ENCODE measurements at regions not wholly inside any gene's neighbourhood (a gene's known extent, or its start where the extent isn't known, plus 50 kb on each side); places are given as distances from the start of the nearest gene placed in this dataset.

GRCh38 chr22:17318817-17319216 lies 50.4 kb upstream of the CECR2 start:
- no peak for TF ChIP-seq POLR2A (IDR thresholded peaks at IDR 0.05)
- TF ChIP-seq, protein P1, sequence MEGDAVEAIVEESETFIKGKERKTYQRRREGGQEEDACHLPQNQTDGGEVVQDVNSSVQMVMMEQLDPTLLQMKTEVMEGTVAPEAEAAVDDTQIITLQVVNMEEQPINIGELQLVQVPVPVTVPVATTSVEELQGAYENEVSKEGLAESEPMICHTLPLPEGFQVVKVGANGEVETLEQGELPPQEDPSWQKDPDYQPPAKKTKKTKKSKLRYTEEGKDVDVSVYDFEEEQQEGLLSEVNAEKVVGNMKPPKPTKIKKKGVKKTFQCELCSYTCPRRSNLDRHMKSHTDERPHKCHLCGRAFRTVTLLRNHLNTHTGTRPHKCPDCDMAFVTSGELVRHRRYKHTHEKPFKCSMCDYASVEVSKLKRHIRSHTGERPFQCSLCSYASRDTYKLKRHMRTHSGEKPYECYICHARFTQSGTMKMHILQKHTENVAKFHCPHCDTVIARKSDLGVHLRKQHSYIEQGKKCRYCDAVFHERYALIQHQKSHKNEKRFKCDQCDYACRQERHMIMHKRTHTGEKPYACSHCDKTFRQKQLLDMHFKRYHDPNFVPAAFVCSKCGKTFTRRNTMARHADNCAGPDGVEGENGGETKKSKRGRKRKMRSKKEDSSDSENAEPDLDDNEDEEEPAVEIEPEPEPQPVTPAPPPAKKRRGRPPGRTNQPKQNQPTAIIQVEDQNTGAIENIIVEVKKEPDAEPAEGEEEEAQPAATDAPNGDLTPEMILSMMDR (IDR thresholded peaks at IDR 0.05) = no peak
- WGBS (ENCODE audit: insufficient coverage, low coverage, low lambda C conversion rate, missing lambda C conversion rate) = 92% methylated on average over 3 of the region's 3 CpGs
- intact Hi-C loops (cut with DNase I) = no loop called here
- no peak overlapping the region for H3K4me3 ChIP-seq
- no peak for ATAC-seq
- H3K27me3 ChIP-seq = no peaks in the 10 kb centered on the region
- no peaks in the 10 kb centered on the region for H3K9me3 ChIP-seq
- H3K27ac ChIP-seq = no peak overlapping the region
- H3K4me1 ChIP-seq = peaks cover 0 to 6% (median 0%) of the 10 kb centered on the region in 4 donors
- DNase-seq = no peak
- no peaks in the 10 kb centered on the region for H3K36me3 ChIP-seq

GRCh38 chr22:17315310-17315709 lies 54.0 kb upstream of the CECR2 start:
- H3K9me3 ChIP-seq = no peaks in the 10 kb centered on the region
- no peak for ATAC-seq
- TF ChIP-seq, protein P1 (IDR thresholded peaks at IDR 0.05) = no peak
- no peak for TF ChIP-seq POLR2A (IDR thresholded peaks at IDR 0.05)

GRCh38 chr22:17314487-17314886 lies 54.8 kb upstream of the CECR2 start:
- no peak for DNase-seq

More at GRCh38 chr22:17315310-17315709, 54.0 kb upstream of the CECR2 start:
- H3K27ac ChIP-seq = no peak overlapping the region
- no peaks in the 10 kb centered on the region for H3K27me3 ChIP-seq
- WGBS (ENCODE audit: insufficient coverage, low coverage, low lambda C conversion rate, missing lambda C conversion rate) = 83% methylated on average over 6 of the region's 7 CpGs
- H3K4me1 ChIP-seq = peaks cover 0 to 6% (median 0%) of the 10 kb centered on the region in 4 donors
- intact Hi-C loops (cut with DNase I) = no loop called here
- no peak for DNase-seq
- H3K36me3 ChIP-seq = no peaks in the 10 kb centered on the region
- no peak overlapping the region for H3K4me3 ChIP-seq

DNA sequence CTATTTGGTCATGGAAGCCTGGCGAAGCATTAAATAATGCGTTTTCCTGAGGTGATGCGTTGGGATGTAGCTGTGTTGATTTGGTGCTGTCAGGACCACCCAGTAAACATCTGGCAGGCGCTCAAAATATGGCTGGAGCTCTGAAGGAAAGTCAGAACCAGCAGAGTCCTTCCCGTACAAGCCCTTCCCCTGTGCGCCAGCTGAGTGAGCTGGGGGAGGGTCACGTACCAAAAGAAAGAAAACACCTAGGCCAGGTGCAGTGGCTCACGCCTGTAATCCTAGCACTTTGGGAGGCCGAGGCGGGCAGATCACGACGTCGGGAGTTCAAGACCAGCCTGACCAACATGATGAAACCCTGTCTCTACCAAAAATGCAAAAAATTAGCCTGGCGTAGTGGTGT lies 55.6 kb upstream of the CECR2 start:
- intact Hi-C loops (cut with DNase I) = no loop called here
- Histone ChIP-seq H3K4me1 (peaks cover 0 to 6% (median 0%) of the 10 kb centered on the region in 4 donors), H3K36me3 (no peaks in the 10 kb centered on the region), H3K4me3 (no peak overlapping the region), H3K27ac (no peak overlapping the region), H3K9me3 (no peaks in the 10 kb centered on the region), H3K27me3 (no peaks in the 10 kb centered on the region)
- no peak for DNase-seq
- no peak for ATAC-seq
- 81% methylated on average over 10 of the region's 14 CpGs for WGBS (ENCODE audit: insufficient coverage, low coverage, low lambda C conversion rate, missing lambda C conversion rate)
- TF ChIP-seq, protein P1 (IDR thresholded peaks at IDR 0.05) = no peak
- no peak for TF ChIP-seq POLR2A (IDR thresholded peaks at IDR 0.05)

More at GRCh38 chr22:17314487-17314886, 54.8 kb upstream of the CECR2 start:
- ATAC-seq = no peak
- 89% methylated on average over 9 of the region's 9 CpGs for WGBS (ENCODE audit: insufficient coverage, low coverage, low lambda C conversion rate, missing lambda C conversion rate)
- Histone ChIP-seq H3K4me3 (no peak overlapping the region), H3K36me3 (no peaks in the 10 kb centered on the region), H3K27me3 (no peaks in the 10 kb centered on the region), H3K4me1 (peaks cover 0 to 6% (median 0%) of the 10 kb centered on the region in 4 donors), H3K9me3 (no peaks in the 10 kb centered on the region), H3K27ac (no peak overlapping the region)
- intact Hi-C loops (cut with DNase I) = no loop called here
- no peak for TF ChIP-seq POLR2A (IDR thresholded peaks at IDR 0.05)
- TF ChIP-seq, protein P1 (IDR thresholded peaks at IDR 0.05) = no peak

DNA sequence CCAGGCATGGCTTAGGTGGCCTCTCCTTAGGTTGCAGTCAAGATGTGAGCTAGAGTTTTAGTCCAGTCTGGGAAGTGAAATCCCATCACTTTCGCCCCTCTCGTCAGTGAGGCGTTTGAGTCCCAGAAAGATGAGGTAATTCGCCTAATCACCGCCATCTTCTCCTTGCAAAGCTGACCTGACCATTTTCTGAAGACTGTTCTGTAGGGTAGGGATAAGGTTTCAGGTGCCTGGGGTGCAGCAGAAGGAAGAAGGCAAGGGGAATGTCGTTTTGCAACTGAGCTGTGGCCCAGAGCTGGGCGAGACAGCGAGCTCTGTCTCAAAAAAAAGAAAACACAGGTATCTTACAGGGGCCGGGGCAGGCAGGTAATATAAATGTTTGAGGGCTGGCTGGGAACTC lies 61.7 kb upstream of the CECR2 start:
- TF ChIP-seq, protein P1 (IDR thresholded peaks at IDR 0.05) = no peak
- no peak for TF ChIP-seq POLR2A (IDR thresholded peaks at IDR 0.05)
- Histone ChIP-seq H3K27me3 (no peaks in the 10 kb centered on the region), H3K4me1 (no peaks in the 10 kb centered on the region), H3K27ac (no peak overlapping the region), H3K9me3 (no peaks in the 10 kb centered on the region), H3K4me3 (no peak overlapping the region), H3K36me3 (no peaks in the 10 kb centered on the region)
- ATAC-seq (no peak), DNase-seq (no peak)
- intact Hi-C loops (cut with DNase I) = no loop called here
- 75% methylated on average over 5 of the region's 9 CpGs for WGBS (ENCODE audit: insufficient coverage, low coverage, low lambda C conversion rate, missing lambda C conversion rate)

All from right lobe of liver (tissue), 6 donors.